ENCODE measurements at regions not wholly inside any gene's neighbourhood (a gene's known extent, or its start where the extent isn't known, plus 50 kb on each side); places are given as distances from the start of the nearest gene placed in this dataset.

DNA sequence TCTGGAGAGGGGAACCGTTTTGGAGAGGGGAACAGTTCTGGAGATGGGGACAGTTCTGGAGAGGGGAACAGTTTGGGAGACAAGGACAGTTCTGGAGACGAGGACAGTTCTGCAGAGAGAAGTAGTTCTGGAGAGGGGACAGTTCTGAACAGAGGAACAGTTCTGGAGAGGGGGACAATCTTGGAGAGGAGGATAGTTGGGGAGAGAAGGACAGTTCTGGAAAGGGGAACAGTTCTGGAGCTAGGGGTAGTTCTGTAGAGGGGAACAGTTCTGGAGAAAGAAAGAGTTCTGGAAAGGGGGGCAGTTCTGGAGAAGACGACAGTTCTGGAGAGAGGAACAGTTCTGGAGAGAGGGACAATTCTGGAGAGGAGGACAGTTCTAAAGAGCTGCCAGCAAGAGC, 745.9 kb downstream of the GALR1 start:
- H3K4me3 ChIP-seq = no peak overlapping the region
- no peaks in the 10 kb centered on the region for H3K4me1 ChIP-seq (ENCODE audit: control insufficient read depth in 1 of 2, low read depth in 2 of 2)
- ATAC-seq (ENCODE audit: insufficient number of reproducible peaks, low FRiP score, low read depth) (no peak), DNase-seq (ENCODE audit: low spot score) (no peak)
- no peaks in the 10 kb centered on the region for H3K9me3 ChIP-seq
- no peaks in the 10 kb centered on the region for H3K36me3 ChIP-seq
- TF ChIP-seq, protein P1, sequence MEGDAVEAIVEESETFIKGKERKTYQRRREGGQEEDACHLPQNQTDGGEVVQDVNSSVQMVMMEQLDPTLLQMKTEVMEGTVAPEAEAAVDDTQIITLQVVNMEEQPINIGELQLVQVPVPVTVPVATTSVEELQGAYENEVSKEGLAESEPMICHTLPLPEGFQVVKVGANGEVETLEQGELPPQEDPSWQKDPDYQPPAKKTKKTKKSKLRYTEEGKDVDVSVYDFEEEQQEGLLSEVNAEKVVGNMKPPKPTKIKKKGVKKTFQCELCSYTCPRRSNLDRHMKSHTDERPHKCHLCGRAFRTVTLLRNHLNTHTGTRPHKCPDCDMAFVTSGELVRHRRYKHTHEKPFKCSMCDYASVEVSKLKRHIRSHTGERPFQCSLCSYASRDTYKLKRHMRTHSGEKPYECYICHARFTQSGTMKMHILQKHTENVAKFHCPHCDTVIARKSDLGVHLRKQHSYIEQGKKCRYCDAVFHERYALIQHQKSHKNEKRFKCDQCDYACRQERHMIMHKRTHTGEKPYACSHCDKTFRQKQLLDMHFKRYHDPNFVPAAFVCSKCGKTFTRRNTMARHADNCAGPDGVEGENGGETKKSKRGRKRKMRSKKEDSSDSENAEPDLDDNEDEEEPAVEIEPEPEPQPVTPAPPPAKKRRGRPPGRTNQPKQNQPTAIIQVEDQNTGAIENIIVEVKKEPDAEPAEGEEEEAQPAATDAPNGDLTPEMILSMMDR (IDR thresholded peaks at IDR 0.05) = no peak
- H3K27ac ChIP-seq = no peak overlapping the region
- no peaks in the 10 kb centered on the region for H3K27me3 ChIP-seq (replicated peaks; ENCODE audit: insufficient read depth)

DNA sequence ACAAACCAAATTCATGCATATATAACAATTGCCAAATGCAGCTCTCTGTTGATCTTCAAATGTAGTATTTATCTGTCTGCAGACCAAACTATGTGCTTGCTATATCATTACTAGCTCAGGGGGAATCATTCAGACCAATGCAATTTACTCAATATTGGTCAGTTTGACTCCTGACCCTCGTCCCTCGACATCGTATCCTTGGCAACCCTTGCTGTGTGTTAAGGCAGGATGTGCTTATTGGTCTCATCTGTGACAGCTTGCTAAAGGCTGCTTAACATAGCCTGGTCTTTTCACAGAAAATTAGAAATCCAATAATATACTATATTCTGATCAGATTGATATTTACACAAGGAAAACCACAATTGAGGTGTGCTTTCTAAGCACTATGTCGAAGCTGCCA, 747.1 kb downstream of the GALR1 start:
- Histone ChIP-seq H3K36me3 (no peaks in the 10 kb centered on the region), H3K4me3 (no peak overlapping the region), H3K27me3 (replicated peaks; ENCODE audit: insufficient read depth) (no peaks in the 10 kb centered on the region), H3K27ac (no peak overlapping the region), H3K9me3 (no peaks in the 10 kb centered on the region), H3K4me1 (ENCODE audit: control insufficient read depth in 1 of 2, low read depth in 2 of 2) (no peaks in the 10 kb centered on the region)
- DNase-seq (ENCODE audit: low spot score) = no peak
- TF ChIP-seq, protein P1 (IDR thresholded peaks at IDR 0.05) = no peak
- no peak for ATAC-seq (ENCODE audit: insufficient number of reproducible peaks, low FRiP score, low read depth)

DNA sequence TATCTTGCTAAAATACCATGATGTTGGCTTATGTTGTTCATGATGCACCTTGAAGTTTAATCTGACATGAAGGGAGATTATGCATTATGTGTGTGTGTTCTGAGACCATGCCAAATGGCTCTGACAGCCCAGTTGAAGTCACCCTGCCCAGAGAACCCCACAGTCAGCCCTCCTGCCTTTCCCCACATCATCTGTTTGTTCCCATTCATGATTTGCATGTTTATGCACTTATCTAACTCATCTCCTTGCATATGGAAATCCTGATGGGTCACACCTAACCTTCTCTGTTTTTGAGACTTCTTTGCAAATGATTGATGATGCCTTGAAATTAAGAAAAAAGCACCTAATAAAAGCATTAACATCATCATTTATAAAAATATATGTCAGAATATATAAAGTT, 752.2 kb downstream of the GALR1 start:
- ATAC-seq (ENCODE audit: insufficient number of reproducible peaks, low FRiP score, low read depth) (no peak), DNase-seq (ENCODE audit: low spot score) (no peak)
- H3K4me3 ChIP-seq = no peak overlapping the region
- H3K4me1 ChIP-seq (ENCODE audit: control insufficient read depth in 1 of 2, low read depth in 2 of 2) = no peaks in the 10 kb centered on the region
- H3K9me3 ChIP-seq = no peaks in the 10 kb centered on the region
- no peak overlapping the region for H3K27ac ChIP-seq
- TF ChIP-seq, protein P1 (IDR thresholded peaks at IDR 0.05) = no peak
- H3K36me3 ChIP-seq = no peaks in the 10 kb centered on the region
- H3K27me3 ChIP-seq (replicated peaks; ENCODE audit: insufficient read depth) = no peaks in the 10 kb centered on the region

DNA sequence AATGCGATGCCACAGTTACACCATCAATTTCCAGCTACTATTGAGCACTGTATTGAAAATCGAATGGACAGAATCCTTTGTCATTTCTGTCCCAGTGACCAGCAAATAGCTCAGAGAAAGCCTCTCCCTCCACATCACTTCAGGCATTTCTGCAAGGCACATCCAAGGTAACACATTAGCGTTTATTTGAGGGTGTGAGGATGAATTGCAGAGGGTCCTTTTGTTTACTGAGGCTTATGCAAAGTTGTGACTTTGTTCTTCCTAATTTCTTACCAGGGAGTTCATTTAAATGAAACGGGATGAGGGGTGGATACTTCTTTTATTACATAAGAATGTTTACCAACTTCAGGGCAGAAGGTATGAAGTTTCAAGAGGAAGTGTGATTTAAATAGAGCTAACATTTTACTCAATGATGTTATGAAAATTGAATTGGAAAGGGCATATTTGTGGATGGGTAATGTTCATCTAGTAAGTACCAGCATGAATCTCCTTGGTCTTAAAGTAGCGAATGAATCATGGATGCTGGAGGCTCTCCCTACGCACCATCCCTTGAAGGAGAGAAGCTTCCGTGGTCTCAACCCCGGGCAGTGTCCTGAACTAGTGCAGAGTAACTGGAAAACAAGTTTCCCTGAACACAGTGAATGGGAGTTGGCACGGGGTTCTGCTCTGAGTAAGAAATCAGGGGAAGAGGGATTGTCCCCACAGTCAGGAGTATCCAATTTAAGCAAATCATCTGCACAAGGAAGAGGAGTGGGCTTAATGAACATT, 756.5 kb downstream of the GALR1 start:
- H3K36me3 ChIP-seq = no peaks in the 10 kb centered on the region
- ATAC-seq (ENCODE audit: insufficient number of reproducible peaks, low FRiP score, low read depth) (no peak), DNase-seq (ENCODE audit: low spot score) (no peak)
- TF ChIP-seq, protein P1 (IDR thresholded peaks at IDR 0.05) = no peak
- H3K4me3 ChIP-seq = no peak overlapping the region
- H3K9me3 ChIP-seq = no peaks in the 10 kb centered on the region
- H3K4me1 ChIP-seq (ENCODE audit: control insufficient read depth in 1 of 2, low read depth in 2 of 2) = no peaks in the 10 kb centered on the region
- no peaks in the 10 kb centered on the region for H3K27me3 ChIP-seq (replicated peaks; ENCODE audit: insufficient read depth)
- no peak overlapping the region for H3K27ac ChIP-seq

DNA sequence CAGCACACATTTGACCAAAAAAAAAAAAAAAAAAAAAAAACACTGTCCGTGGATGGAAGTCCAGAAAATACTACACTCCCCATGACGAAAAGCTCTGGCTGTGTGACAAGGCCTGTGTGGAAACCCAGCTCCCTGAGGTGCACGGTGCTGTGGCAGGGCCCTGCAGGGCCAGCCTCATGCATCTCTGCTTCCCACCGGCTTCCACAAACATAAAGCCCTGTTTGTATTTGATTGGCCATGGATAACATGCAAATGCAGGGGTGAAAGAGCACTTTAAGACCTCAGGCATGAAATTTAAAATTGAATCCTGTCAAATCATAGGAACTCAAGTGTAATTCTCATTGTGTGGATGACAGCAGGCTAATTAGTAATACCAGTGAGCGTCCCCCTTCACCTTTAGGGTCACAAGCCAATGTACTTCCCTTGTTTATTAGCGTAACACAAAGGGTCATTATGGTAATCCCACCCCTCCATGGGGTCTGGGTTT, 757.2 kb downstream of the GALR1 start:
- H3K4me3 ChIP-seq = no peak overlapping the region
- H3K4me1 ChIP-seq (ENCODE audit: control insufficient read depth in 1 of 2, low read depth in 2 of 2) = no peaks in the 10 kb centered on the region
- no peaks in the 10 kb centered on the region for H3K27me3 ChIP-seq (replicated peaks; ENCODE audit: insufficient read depth)
- no peaks in the 10 kb centered on the region for H3K36me3 ChIP-seq
- H3K9me3 ChIP-seq = no peaks in the 10 kb centered on the region
- ATAC-seq (ENCODE audit: insufficient number of reproducible peaks, low FRiP score, low read depth) (no peak), DNase-seq (ENCODE audit: low spot score) (no peak)
- no peak overlapping the region for H3K27ac ChIP-seq
- TF ChIP-seq, protein P1 (IDR thresholded peaks at IDR 0.05) = no peak
